ENCODE measurements at regions not wholly inside any gene's neighbourhood (a gene's known extent, or its start where the extent isn't known, plus 50 kb on each side); places are given as distances from the start of the nearest gene placed in this dataset.

GRCh38 chr11:96620464-96621044 is 230.7 kb downstream of the JRKL start:
- no peak for DNase-seq

GRCh38 chr11:96621161-96621560 is 231.3 kb downstream of the JRKL start:
- no peak for DNase-seq

DNA sequence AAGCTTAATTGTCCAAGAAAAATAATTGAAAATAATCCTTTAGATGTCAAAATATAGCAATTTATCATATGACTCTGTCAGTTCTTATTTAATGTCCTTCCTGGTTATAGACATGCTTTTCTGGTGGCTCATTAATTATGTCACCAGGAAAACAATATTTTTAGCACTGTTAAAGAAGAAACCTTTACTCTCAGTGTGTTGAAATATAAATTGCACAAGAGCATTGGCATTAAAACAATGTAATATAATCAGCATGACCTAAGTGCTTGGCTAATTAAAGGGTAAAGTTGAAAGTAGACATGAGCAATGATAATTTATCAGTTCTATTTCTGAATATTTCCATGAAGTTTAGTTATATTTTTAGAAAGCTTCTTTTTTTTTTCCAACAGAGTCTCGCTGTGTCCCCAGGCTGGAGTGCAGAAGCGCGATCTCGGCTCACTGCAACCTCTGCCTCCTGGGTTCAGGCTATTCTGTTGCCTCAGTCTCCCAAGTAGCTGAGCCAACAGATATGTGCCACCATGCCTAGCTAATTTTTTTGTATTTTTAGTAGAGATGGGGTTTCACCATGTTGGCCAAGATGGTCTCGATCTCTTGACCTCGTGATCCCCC is 232.3 kb downstream of the JRKL start:
- no peak for DNase-seq

DNA sequence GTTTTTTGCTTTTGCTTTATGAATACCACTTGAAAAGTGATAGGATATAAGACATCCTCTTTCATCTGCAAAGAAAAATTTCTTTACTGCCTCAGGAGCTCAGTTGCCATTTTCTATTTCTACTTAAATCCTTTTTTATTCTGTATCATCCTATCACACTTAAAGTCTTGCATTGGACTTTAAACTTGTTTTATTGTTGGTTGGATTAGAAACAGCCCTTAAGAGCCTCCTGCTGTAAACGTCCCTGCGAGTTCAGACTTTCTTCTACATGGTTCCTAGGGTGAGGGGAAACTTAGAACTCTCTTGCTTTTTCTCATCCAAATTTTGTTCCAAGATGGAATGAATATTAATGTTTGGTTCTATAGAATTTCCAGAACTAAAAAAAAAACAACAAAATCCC is 234.3 kb downstream of the JRKL start:
- no peak for DNase-seq

DNA sequence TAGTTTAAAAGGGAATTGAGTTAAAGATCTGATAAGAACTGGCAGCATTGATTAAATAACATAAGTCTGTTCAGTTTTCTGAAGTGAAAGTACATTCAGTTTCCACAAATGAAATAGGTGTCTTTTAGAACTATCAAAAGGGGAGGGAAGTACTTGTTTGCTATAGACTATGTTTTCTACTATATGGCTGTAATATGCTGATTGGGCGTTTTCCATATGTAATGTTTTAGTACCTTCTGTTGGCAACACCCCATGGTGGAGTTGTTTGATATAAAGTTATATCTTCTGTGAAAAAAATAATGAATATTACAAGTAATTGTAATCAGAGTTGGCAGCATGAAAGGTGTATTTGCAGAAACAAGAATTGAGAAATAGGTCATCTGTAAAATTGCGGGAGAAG is 237.6 kb downstream of the JRKL start:
- DNase-seq = no peak

GRCh38 chr11:96635655-96636054 is 245.8 kb downstream of the JRKL start:
- no peak for DNase-seq

DNA sequence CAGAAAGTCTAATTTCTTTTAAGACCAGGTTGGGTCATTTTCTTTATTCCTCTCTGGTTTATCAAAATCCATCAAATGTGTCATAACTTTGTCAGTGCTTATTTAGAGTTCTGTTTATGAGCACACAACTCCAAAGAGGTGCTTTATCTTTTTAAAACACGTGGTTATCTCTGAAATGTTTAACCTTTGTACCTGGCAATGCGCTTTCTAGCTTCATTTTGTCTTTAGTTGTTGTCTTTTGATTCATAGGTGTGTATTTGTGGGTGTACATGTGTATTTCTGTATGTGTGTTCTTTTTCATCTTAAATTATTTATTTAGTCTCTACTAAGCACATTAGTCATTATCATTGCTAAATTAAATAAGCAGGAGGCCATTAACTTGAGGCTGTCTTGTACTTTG is 251.4 kb downstream of the JRKL start:
- no peak for DNase-seq

DNA sequence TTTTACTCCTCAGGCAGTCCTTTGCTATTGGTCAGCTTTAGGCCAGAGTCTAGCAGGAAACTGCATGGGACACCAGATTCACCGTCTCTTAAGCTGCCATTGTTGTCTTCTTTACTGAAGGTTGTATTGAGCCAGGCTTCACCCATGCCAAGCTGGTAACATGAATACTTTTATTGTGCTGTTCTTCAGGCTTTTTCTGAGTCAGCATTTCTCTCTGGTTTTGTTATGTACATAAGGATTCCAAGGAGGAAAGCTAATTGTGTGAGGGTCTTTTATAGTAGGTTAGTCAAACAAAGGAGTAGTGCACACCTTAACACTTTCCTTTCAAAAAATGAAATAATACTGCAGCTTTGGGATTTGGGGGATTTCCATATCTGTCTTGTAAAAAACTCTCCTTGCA is 252.8 kb downstream of the JRKL start:
- no peak for DNase-seq

DNA sequence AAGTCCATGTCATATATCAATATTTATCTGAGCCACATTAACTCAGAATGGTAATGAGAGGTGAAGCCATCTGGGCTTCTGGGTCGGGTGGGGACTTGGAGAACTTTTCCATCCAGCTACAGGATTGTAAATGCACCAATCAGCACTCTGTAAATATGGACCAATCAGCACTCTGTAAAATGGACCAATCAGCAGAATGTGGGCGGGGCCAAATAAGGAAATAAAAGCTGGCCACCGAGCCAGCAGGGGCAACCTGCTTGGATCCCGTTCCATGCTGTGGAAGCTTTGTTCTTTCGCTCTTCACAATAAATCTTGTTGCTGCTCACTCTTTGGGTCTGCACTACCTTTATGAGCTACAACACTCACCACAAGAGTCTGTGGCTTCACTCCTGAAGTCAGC is 253.4 kb downstream of the JRKL start:
- DNase-seq = no peak

DNA sequence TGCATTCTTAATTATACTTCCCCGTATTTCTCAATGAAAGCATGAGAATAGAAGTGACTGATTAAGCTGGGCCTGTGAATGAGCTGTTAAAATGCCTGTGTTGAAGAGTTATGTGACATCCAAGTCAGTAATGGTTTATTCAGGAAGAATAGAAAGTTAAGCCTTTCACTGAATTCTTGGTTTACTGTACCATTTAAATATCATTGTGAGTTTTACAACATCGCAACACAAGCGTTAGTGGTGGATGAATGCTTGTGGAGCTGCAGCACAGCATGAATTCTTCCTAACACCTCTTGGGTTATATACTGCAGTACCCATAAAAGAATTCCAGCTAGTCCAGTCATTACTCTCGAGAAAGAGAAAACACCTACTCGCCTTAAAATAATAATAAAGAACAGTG is 257.8 kb downstream of the JRKL start:
- no peak for DNase-seq

GRCh38 chr11:96648991-96649390 is 259.2 kb downstream of the JRKL start:
- DNase-seq = no peak

GRCh38 chr11:96652516-96652915 is 262.7 kb downstream of the JRKL start:
- no peak for DNase-seq

DNA sequence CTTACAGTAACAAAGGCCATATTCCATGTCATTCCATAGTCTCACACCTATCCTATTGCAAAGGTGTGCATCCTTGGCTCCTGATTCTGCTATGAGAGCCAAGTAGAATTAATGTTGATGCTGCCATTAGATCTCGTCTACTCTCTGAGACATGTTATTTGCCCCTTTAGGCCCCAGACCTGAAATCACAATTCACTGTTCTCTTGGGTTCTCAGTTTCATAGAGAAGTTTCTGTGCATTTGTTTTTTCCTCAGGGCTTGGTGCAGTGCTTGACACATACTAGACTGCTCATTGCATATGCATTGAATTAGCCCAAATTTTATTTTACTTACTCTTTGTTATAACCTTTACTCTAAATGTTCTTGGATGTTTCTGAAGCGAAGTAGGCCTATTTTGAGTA is 265.7 kb downstream of the JRKL start:
- DNase-seq = no peak

- no peak for DNase-seq
Measured at GRCh38 chr11:96658436-96658835, 268.6 kb downstream of the JRKL start.

DNA sequence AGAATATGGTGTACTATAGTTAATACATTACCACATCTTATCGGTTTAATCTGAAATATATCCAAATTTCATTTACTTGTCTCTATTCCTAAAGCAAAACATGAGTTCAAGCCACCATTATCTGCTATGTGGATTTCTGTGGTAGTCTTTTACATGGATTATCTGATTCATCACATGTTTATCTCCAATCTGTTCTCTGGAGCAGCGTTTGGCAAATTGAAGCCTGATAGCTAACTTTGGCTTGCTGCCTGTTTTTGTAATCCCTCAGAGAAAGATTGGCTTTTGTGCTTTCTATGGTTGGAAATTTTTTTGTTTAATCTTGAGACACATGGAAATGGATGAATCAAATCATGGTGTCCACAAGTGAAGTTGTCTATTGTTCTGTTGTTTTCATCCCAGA is 274.3 kb downstream of the JRKL start:
- no peak for DNase-seq

- DNase-seq = no peak
Measured at GRCh38 chr11:96680211-96681018, 290.6 kb downstream of the JRKL start.

- no peak for DNase-seq
Measured at GRCh38 chr11:96681019-96681716, 291.4 kb downstream of the JRKL start.

DNA sequence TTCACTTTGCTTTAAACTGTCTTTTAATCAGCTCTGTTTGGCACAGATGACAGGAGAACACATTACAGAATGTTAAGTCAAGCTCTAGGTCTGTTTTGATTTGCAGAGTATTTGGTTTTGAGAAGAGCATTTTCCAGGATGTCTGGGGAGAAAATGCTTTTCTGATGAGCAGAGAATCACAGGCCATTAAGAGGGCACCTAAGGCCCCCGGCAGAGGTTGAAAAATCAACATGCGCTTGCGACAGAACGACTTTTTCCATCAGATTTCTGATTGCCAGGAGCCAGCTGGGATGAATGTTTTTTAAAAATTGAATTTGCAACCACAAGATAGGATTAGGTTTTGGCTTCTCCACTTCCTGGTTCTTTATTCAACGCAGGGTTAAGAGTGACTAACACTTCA is 304.5 kb downstream of the JRKL start:
- DNase-seq = no peak

DNA sequence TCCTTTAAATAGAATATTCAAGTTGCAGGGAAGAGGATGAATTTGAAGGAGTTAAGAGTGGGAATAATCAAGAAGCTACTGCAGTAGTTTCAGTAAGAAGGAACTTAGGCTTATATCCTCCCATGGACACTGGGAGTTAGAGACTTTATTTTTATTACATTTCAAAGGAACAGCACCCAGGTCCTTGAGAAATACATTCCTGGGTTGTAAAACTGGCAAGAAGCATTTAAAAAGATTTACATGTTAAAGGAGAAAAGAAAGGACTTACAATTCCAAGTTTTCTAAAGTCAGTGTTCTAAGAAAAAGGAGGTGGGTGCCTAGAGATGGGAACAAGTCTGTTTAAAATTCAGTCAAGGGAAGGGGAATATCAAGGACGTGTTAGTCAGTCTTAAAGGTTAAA is 306.9 kb downstream of the JRKL start:
- DNase-seq = no peak

GRCh38 chr11:96697466-96697865 is 307.7 kb downstream of the JRKL start:
- DNase-seq = no peak

- DNase-seq = no peak
Measured at GRCh38 chr11:96704847-96705246, 315.0 kb downstream of the JRKL start.

DNA sequence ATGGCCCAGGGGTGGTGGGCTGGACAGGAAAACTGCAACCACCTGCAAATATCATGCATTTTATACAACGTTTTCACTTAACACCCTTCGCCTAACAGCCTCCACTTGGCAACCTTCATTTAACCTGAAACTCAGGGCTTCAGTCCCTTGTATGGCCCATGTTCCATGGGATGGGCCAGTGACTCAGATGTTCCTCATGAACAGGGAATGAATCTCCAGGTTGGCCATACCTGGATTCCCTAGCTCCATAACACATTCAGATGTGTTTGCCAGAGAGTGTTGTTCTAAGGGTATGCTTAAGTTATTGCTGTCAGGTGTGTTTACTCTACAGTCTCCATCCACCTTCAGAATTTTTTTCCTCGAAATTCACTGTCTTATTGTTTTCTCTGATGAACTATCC is 316.9 kb downstream of the JRKL start:
- DNase-seq = no peak

DNA sequence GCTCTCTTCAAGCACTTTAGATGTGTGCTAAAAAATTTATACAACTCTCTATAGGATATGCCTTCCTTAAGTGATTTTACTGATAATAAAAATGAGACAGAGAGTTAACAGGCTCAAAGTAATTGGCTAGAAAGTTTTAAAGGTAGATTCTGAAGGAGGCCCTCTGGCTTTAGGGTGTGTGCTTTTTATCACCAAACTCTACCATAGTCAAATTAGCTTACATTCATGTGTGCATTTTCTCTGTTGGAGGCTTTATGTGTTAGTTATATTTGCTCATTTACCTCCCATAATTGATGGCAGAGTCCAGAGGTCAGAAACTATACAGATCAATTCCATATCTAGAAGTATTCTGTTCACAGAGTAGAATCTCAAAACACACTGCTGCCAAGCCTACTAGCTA is 317.5 kb downstream of the JRKL start:
- DNase-seq = no peak
